ENCODE measurements at regions not wholly inside any gene's neighbourhood (a gene's known extent, or its start where the extent isn't known, plus 50 kb on each side); places are given as distances from the start of the nearest gene placed in this dataset.

- intact Hi-C loops (cut with DNase I): no loop called here
- DNase-seq (ENCODE audit: low spot score): no peak
Measured at GRCh38 chr5:159419576-159419975, 89.3 kb upstream of the IL12B start.

GRCh38 chr5:159420940-159421339, 90.7 kb upstream of the IL12B start:
- intact Hi-C loops (cut with DNase I): no loop called here
- no peak for DNase-seq (ENCODE audit: low spot score)

GRCh38 chr5:159422361-159422760, 92.1 kb upstream of the IL12B start:
- intact Hi-C loops (cut with DNase I): no loop called here
- DNase-seq (ENCODE audit: low spot score): no peak

- no peak for DNase-seq (ENCODE audit: low spot score)
- intact Hi-C loops (cut with DNase I): no loop called here
Measured at GRCh38 chr5:159422910-159423309, 92.6 kb upstream of the IL12B start.

- intact Hi-C loops (cut with DNase I): no loop called here
- no peak for DNase-seq (ENCODE audit: low spot score)
Measured at GRCh38 chr5:159424123-159424522, 93.8 kb upstream of the IL12B start.

GRCh38 chr5:159426694-159427093, 96.4 kb upstream of the IL12B start:
- intact Hi-C loops (cut with DNase I): no loop called here
- no peak for DNase-seq (ENCODE audit: low spot score)

- intact Hi-C loops (cut with DNase I): no loop called here
- no peak for DNase-seq (ENCODE audit: low spot score)
Measured at GRCh38 chr5:159427180-159428012, 97.1 kb upstream of the IL12B start.

GRCh38 chr5:159430361-159431012, 100.2 kb upstream of the IL12B start:
- intact Hi-C loops (cut with DNase I): no loop called here
- DNase-seq (ENCODE audit: low spot score): no peak

- intact Hi-C loops (cut with DNase I): no loop called here
- DNase-seq (ENCODE audit: low spot score): no peak
Measured at GRCh38 chr5:159435855-159436254, 105.6 kb upstream of the IL12B start.

GRCh38 chr5:159438092-159438491, 107.8 kb upstream of the IL12B start:
- intact Hi-C loops (cut with DNase I): no loop called here
- DNase-seq (ENCODE audit: low spot score): no peak

- intact Hi-C loops (cut with DNase I): no loop called here
- DNase-seq (ENCODE audit: low spot score): no peak
Measured at GRCh38 chr5:159439002-159439401, 108.7 kb upstream of the IL12B start.

GRCh38 chr5:159440235-159440634, 109.9 kb upstream of the IL12B start:
- DNase-seq (ENCODE audit: low spot score): no peak
- intact Hi-C loops (cut with DNase I): loop anchor here (5.0 to 10.0 kb wide), 3 partner anchors 477 to 547 kb away; partner anchors contain the start of gene ADRA1B (in 1 of the 2)

GRCh38 chr5:159440968-159441367, 110.7 kb upstream of the IL12B start:
- intact Hi-C loops (cut with DNase I): loop anchor here (5.0 to 10.0 kb wide), 3 partner anchors 476 to 546 kb away; partner anchors contain the start of gene ADRA1B (in 1 of the 2)
- DNase-seq (ENCODE audit: low spot score): no peak

- DNase-seq (ENCODE audit: low spot score): no peak
- intact Hi-C loops (cut with DNase I): loop anchor here (5.0 to 10.0 kb wide), 3 partner anchors 476 to 546 kb away; partner anchors contain the start of gene ADRA1B (in 1 of the 2)
Measured at GRCh38 chr5:159441441-159441840, 111.2 kb upstream of the IL12B start.

GRCh38 chr5:159442206-159442850, 112.0 kb upstream of the IL12B start:
- intact Hi-C loops (cut with DNase I): loop anchor here (5.0 to 10.0 kb wide), 3 partner anchors 475 to 545 kb away; partner anchors contain the start of gene ADRA1B (in 1 of the 2)
- no peak for DNase-seq (ENCODE audit: low spot score)

GRCh38 chr5:159444441-159445082, 114.3 kb upstream of the IL12B start:
- intact Hi-C loops (cut with DNase I): loop anchor here (5.0 to 10.0 kb wide), 3 partner anchors 473 to 543 kb away; partner anchors contain the start of gene ADRA1B (in 2 of the 2)
- DNase-seq (ENCODE audit: low spot score): no peak

GRCh38 chr5:159447116-159447515, 116.8 kb upstream of the IL12B start:
- intact Hi-C loops (cut with DNase I): loop anchor here in 1 of 2 donors (5.0 to 10.0 kb wide), 2 partner anchors 470 to 518 kb away; partner anchors contain the start of gene ADRA1B
- no peak for DNase-seq (ENCODE audit: low spot score)

- intact Hi-C loops (cut with DNase I): loop anchor here in 1 of 2 donors (5.0 to 10.0 kb wide), 2 partner anchors 468 to 516 kb away; partner anchors contain the start of gene ADRA1B
- no peak for DNase-seq (ENCODE audit: low spot score)
Measured at GRCh38 chr5:159448841-159449407, 118.6 kb upstream of the IL12B start.

GRCh38 chr5:159449925-159450324, 119.6 kb upstream of the IL12B start:
- intact Hi-C loops (cut with DNase I): loop anchor here in 1 of 2 donors (5.0 to 10.0 kb wide), 2 partner anchors 467 to 515 kb away; partner anchors contain the start of gene ADRA1B
- no peak for DNase-seq (ENCODE audit: low spot score)
